OCI-LY1 (cell line): ENCODE measurements at regions not wholly inside any gene's neighbourhood (a gene's known extent, or its start where the extent isn't known, plus 50 kb on each side); places are given as distances from the start of the nearest gene placed in this dataset.

Experiments
- CTCF ChIP-seq: fragments of 200-600 bp; sonication (generic), shearing (Covaris generic); IDR thresholded peaks from 2 replicates; pipeline ENCODE4 v1.5.1; 2017; ENCODE audit warnings: mild to moderate bottlenecking, antibody characterized with exemption, low read length, moderate library complexity, mixed read lengths
- EZH2 ChIP-seq: fragments of 200-600 bp; sonication (generic), shearing (Covaris generic); IDR thresholded peaks from 2 replicates; pipeline ENCODE4 v1.8.0; 2017; ENCODE audit warnings: borderline replicate concordance, mixed run types, mild to moderate bottlenecking, antibody characterized with exemption, low read length, moderate library complexity, mixed read lengths

GRCh38 chr5:18433336-18433735, 799.1 kb downstream of the TAF11L14 start:
- TF ChIP-seq CTCF, result no peak
- no peak for TF ChIP-seq EZH2
